OCI-LY3 (cell line): ENCODE measurements at regions not wholly inside any gene's neighbourhood (a gene's known extent, or its start where the extent isn't known, plus 50 kb on each side); places are given as distances from the start of the nearest gene placed in this dataset.
"Not testable (repeated sequence)": the region's sequence is repeated elsewhere in the genome, so short reads cannot be mapped to it uniquely, and the experiment has no call there.

Experiments used
- CTCF ChIP-seq: fragments of 200-600, 300-600 bp; sonication (generic); IDR thresholded peaks from 2 replicates; pipeline ENCODE4 v1.5.1; 2014; ENCODE audit warnings: antibody characterized with exemption, low read length, low read depth
- EZH2phosphoT487 ChIP-seq: fragments of 200-600 bp; shearing (Covaris generic); IDR thresholded peaks from 2 replicates; pipeline ENCODE4 v1.6.1; 2018; ENCODE audit warnings: antibody characterized with exemption, mixed run types, low read depth

GRCh38 chr3:145111141-145111540 is 1049.8 kb downstream of the PLOD2 start:
- not testable (repeated sequence) for TF ChIP-seq EZH2phosphoT487, CTCF
